ENCODE measurements at regions not wholly inside any gene's neighbourhood (a gene's known extent, or its start where the extent isn't known, plus 50 kb on each side); places are given as distances from the start of the nearest gene placed in this dataset.

DNA sequence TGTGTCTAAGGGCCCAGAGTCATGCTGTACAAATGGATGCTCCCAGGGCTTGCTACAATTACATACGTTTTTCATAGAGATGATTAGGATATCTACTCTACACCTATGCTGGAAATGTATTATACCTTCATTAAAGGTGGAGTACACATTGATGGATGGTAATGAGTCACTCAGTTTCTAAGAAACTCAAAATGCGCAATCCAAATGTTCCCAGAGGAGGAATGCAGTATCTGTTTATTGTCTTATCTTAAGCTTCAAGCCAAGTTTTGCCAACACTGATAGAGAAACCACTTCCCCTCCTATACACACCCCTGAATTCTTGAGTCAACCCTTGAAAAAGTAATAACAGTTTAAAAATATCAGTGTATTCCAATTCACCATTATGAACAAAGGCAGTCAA, 266.6 kb upstream of the FAR2 start:
- DNase-seq (ENCODE audit: low spot score) = no peak

- DNase-seq (ENCODE audit: low spot score) = no peak
Observed at GRCh38 chr12:28883406-28883997, 265.6 kb upstream of the FAR2 start.

GRCh38 chr12:28884904-28885679, 264.0 kb upstream of the FAR2 start:
- no peak for DNase-seq (ENCODE audit: low spot score)

- no peak for DNase-seq (ENCODE audit: low spot score)
Observed at GRCh38 chr12:28885928-28886327, 263.1 kb upstream of the FAR2 start.

DNA sequence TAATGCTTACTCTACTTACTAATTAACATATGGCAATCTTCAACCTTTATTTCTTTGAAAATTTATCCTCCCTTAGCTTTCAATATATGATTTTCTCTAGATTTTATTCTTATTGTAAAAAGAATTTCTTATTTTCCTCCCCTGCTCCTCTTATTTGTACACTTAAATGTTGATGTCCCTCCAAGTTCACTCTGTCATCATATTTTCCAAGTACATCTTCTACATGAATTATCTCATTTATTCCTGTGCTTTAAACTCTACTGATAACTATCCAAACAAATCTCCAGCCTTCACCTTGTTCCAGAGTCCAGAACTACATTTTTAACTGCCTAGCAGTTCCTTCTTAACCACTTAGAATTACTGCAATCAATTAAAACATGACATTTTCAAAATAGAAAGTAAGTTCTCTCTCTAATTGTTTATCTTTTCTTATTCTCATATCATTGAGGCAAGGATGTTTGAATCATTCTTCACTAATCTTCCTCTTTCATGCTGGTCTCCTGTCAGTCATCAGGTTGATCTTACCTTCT, 261.6 kb upstream of the FAR2 start:
- DNase-seq (ENCODE audit: low spot score) = no peak

GRCh38 chr12:28890664-28891063, 258.4 kb upstream of the FAR2 start:
- DNase-seq (ENCODE audit: low spot score) = no peak

DNA sequence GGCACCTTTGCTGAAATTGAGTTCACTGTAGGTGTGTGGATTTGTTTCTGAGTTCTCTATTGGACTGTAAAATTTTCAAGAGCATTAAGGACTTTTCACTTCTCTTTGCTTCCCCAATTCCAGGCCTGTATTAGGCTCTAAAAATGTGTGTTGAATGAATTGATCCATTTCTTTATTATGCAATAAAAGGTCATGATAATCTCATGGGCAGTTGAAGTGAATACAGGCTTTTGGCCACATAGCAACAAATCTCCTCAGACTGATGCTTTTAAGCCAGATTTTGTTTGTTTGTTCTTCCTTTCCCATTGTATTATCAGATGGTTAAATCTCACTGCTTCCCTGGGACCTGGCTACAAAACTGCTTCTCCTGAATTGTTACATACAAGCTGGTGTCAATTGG, 258.0 kb upstream of the FAR2 start:
- DNase-seq (ENCODE audit: low spot score) = no peak

- DNase-seq (ENCODE audit: low spot score) = no peak
Observed at GRCh38 chr12:28893365-28893764, 255.7 kb upstream of the FAR2 start.

GRCh38 chr12:28893856-28894255, 255.2 kb upstream of the FAR2 start:
- no peak for DNase-seq (ENCODE audit: low spot score)

- no peak for DNase-seq (ENCODE audit: low spot score)
Observed at GRCh38 chr12:28896421-28896820, 252.7 kb upstream of the FAR2 start.

- DNase-seq (ENCODE audit: low spot score) = no peak
Observed at GRCh38 chr12:28898038-28898437, 251.0 kb upstream of the FAR2 start.

- no peak for DNase-seq (ENCODE audit: low spot score)
Observed at GRCh38 chr12:28899951-28900350, 249.1 kb upstream of the FAR2 start.

DNA sequence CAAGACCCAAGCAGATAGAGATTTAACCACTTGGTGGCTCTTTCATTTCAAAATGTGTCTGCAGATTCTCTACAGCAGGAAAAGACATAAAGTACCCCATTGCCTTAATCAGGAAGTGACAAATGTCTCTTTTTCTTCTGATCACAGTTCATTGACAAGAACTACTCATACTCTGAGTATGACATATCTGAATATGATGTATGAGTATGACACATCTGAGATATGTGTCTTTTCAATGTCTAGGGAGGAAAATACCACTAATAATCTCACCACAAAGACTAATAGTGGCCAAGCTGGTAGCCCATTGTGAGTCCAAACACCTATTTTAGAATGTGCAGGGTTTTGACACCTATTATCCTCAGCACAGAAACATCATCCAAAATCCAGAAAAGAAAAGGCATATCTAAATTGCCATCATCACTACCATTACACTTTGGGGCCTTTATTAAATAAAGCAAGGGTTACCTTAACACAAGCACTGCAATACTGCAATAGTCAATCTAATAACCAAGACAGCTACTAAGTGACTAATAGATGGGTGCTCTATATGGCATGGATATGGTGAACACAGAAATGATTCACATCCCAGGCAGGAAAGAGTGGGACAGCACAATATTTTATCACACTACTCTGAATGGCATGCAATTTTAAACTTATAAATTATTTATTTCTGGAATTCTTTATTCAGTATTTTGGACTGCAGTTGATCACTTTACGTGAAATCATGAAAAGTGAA, 243.7 kb upstream of the FAR2 start:
- no peak for DNase-seq (ENCODE audit: low spot score)

GRCh38 chr12:28908646-28909045, 240.4 kb upstream of the FAR2 start:
- no peak for DNase-seq (ENCODE audit: low spot score)

DNA sequence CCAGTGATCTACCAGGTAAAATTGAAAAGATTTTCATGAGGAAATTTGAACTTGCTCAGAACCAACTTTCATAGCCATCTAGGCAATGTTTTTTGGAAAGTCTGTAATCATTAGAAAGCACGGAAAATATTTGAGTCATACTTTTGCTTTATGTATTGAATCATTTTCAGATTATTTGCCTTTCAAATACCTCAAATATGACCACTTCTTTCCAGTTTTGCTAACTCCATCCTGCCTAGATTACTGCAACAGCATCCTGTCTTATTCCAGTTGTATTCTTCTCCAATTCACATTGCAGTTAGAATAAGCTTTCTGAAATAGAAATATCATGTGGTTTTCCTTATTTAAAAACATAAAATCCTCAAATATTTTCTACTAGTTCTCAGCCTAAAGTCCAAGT, 239.8 kb upstream of the FAR2 start:
- no peak for DNase-seq (ENCODE audit: low spot score)

- DNase-seq (ENCODE audit: low spot score) = no peak
Observed at GRCh38 chr12:28925719-28926376, 223.2 kb upstream of the FAR2 start.

- DNase-seq (ENCODE audit: low spot score) = no peak
Observed at GRCh38 chr12:28930704-28931103, 218.4 kb upstream of the FAR2 start.

DNA sequence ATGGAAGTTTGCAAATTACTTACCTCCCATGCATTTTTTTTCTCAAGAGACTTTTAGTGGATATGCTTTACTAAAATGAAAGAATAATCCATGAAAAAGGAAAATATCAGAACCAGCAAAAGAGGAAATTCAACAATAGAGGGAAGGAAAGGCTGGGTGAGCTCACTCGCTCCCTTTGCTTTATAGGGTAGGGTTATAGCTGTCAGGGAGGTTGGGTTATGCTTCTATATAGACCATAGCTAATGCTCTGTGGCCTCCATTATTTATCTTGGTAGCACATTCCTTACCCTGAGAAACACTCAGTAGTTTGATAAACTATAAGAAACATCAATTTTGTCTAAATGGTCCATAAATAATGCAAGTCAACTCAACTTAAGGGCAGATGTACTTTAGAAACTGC, 215.9 kb upstream of the FAR2 start:
- no peak for DNase-seq (ENCODE audit: low spot score)

DNA sequence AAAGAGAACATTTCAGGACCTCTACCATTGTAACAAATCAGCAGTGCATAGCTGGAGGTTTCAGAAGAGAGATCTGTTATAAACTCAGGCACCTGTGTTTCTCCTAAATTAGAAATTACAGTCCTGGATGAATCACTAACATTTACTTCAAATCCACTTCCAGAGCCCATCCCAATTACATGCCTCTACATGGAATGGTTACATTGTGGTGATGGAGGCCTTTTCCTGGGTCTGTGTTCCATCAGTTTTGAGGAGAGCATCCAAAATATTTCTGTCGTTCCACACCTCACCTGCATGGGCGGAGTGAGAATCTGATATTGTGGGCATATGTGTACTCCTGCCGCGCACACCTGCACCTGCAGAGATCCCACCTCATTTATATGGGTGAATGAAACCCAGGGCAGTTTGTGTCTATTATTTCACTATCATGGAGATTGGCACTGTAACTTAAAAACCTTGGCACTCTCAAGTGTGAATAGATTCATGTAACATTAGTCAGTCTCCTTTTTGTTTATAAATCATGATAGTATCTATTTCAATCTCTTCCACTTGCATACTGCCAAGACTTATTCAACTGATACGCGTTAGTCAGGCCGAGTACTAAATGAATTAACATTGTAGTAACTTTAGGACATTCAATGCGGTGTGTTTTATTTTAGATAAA, 215.1 kb upstream of the FAR2 start:
- DNase-seq (ENCODE audit: low spot score) = no peak

DNA sequence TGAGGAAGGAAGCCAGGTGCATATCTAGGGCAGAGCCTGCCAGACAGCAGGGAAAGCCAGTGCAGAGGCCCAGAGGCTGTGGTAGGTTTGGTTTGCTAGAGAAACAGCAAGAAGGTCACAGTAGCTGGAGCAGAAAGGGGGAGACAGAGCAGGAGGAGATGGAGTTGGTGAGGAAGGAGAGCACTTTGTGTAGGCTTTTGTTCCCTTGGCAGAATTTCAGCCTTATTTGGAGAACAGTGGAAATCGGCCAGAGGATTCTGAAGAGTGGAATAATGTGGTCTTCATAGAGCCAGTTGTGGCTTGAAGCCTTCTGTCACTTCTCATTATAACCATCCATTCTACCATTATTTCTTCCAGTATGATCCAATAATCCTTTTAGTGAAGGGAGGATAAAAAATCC, 212.9 kb upstream of the FAR2 start:
- peak; percentile 47 for DNase-seq (ENCODE audit: low spot score)

DNA sequence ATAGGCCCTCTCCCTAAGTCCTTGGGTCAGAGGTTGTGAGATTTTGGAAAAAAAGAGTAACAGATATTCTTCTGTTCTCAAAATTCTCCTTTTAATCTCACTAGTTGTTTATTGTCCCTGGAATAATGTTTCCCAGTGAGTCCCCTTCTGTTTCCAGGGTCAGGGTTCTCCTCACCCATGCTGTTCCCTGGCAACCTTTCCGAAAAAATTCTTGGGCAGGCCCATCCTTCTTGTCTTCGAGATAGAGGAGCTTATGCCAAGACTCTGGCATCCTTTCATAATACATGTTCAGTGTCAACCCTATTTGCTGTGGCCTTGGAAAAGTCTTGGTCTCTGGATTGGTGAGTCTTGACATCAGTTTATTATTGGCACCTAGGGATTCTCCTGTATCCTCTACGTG, 212.4 kb upstream of the FAR2 start:
- DNase-seq (ENCODE audit: low spot score) = no peak

- DNase-seq (ENCODE audit: low spot score) = no peak
Observed at GRCh38 chr12:28937196-28937595, 211.9 kb upstream of the FAR2 start.
